Activated CD4-positive, alpha-beta T cell treated with anti-CD3 and anti-CD28 coated beads, Interleukin-2, amount 10 ng/mL, durations not matched to agents 24 days and 14 days (primary cell): ENCODE measurements at regions not wholly inside any gene's neighbourhood (a gene's known extent, or its start where the extent isn't known, plus 50 kb on each side); places are given as distances from the start of the nearest gene placed in this dataset.
"Not testable (repeated sequence)": the region's sequence is repeated elsewhere in the genome, so short reads cannot be mapped to it uniquely, and the experiment has no call there.

Source experiments
- DNase-seq: peaks from one replicate; pipeline ENCODE4 v3.0.0; 2022
- H3K27ac Mint-ChIP-seq: one replicate; pipeline ENCODE4 v1.8.0; 2022; ENCODE audit warnings: mild to moderate bottlenecking, mixed read lengths
- H3K27me3 Mint-ChIP-seq: one replicate; pipeline ENCODE4 v1.8.0; 2022; ENCODE audit warnings: mixed read lengths
- H3K36me3 Mint-ChIP-seq: one replicate; pipeline ENCODE4 v1.8.0; 2022; ENCODE audit warnings: low read depth, mild to moderate bottlenecking, mixed read lengths
- H3K4me1 Mint-ChIP-seq: one replicate; pipeline ENCODE4 v1.8.0; 2021; ENCODE audit warnings: mixed read lengths
- H3K4me3 Mint-ChIP-seq: one replicate; pipeline ENCODE4 v1.8.0; 2022; ENCODE audit warnings: mild to moderate bottlenecking, moderate library complexity, mixed read lengths
- H3K9me3 Mint-ChIP-seq: one replicate; pipeline ENCODE4 v1.8.0; 2021; ENCODE audit warnings: mixed read lengths
- intact Hi-C: fragments of 100-400 bp; cut with micrococcal nuclease; formaldehyde crosslinking; loops from one replicate; pipeline ENCODE4 v1.15.1; 2023

GRCh38 chr10:44115516-44115915, 269.4 kb downstream of the CXCL12 start:
- intact Hi-C loops: no loop called here
- Mint-ChIP-seq H3K4me3 (no peak overlapping the region), H3K27ac (no peak overlapping the region), H3K36me3 (no peaks in the 10 kb centered on the region), H3K27me3 (no peaks in the 10 kb centered on the region), H3K9me3 (no peaks in the 10 kb centered on the region), H3K4me1 (no peaks in the 10 kb centered on the region)
- DNase-seq: no peak

GRCh38 chr10:44114441-44114840, 270.5 kb downstream of the CXCL12 start:
- Mint-ChIP-seq H3K9me3 (peaks cover 4% of the 10 kb centered on the region), H3K4me1 (no peaks in the 10 kb centered on the region), H3K27me3 (no peaks in the 10 kb centered on the region), H3K36me3 (no peaks in the 10 kb centered on the region), H3K4me3 (no peak overlapping the region), H3K27ac (no peak overlapping the region)
- intact Hi-C loops: no loop called here
- DNase-seq: no peak

GRCh38 chr10:44112280-44112679, 272.6 kb downstream of the CXCL12 start:
- H3K36me3 Mint-ChIP-seq, H3K9me3 Mint-ChIP-seq, DNase-seq, H3K4me1 Mint-ChIP-seq, H3K27ac Mint-ChIP-seq, H3K4me3 Mint-ChIP-seq, H3K27me3 Mint-ChIP-seq, intact Hi-C loops: not testable (repeated sequence)

GRCh38 chr10:44105696-44106095, 279.2 kb downstream of the CXCL12 start:
- no peaks in the 10 kb centered on the region for H3K36me3 Mint-ChIP-seq
- H3K4me1 Mint-ChIP-seq: no peaks in the 10 kb centered on the region
- no peak overlapping the region for H3K27ac Mint-ChIP-seq
- no peak for DNase-seq
- intact Hi-C loops: no loop called here
- no peaks in the 10 kb centered on the region for H3K27me3 Mint-ChIP-seq
- H3K4me3 Mint-ChIP-seq: no peak overlapping the region
- peaks cover 6% of the 10 kb centered on the region for H3K9me3 Mint-ChIP-seq

- intact Hi-C loops: no loop called here
- Mint-ChIP-seq H3K4me3 (no peak overlapping the region), H3K27me3 (no peaks in the 10 kb centered on the region), H3K4me1 (no peaks in the 10 kb centered on the region), H3K36me3 (no peaks in the 10 kb centered on the region), H3K27ac (no peak overlapping the region), H3K9me3 (no peaks in the 10 kb centered on the region)
- DNase-seq: no peak
These were observed 282.1 kb downstream of the CXCL12 start for GRCh38 chr10:44102726-44103255.

GRCh38 chr10:44101082-44101481, 283.8 kb downstream of the CXCL12 start:
- no peak for DNase-seq
- H3K4me3 Mint-ChIP-seq: no peak overlapping the region
- intact Hi-C loops: no loop called here
- H3K36me3 Mint-ChIP-seq: no peaks in the 10 kb centered on the region
- no peaks in the 10 kb centered on the region for H3K4me1 Mint-ChIP-seq
- H3K27ac Mint-ChIP-seq: no peak overlapping the region
- H3K27me3 Mint-ChIP-seq: no peaks in the 10 kb centered on the region
- no peaks in the 10 kb centered on the region for H3K9me3 Mint-ChIP-seq

GRCh38 chr10:44099511-44099910, 285.4 kb downstream of the CXCL12 start:
- no peak overlapping the region for H3K27ac Mint-ChIP-seq
- no peaks in the 10 kb centered on the region for H3K4me1 Mint-ChIP-seq
- H3K4me3 Mint-ChIP-seq: no peak overlapping the region
- H3K27me3 Mint-ChIP-seq: no peaks in the 10 kb centered on the region
- no peaks in the 10 kb centered on the region for H3K36me3 Mint-ChIP-seq
- H3K9me3 Mint-ChIP-seq: no peaks in the 10 kb centered on the region
- intact Hi-C loops: no loop called here
- DNase-seq: no peak

- intact Hi-C loops, H3K4me1 Mint-ChIP-seq, H3K27ac Mint-ChIP-seq: not testable (repeated sequence)
These were observed 288.7 kb downstream of the CXCL12 start for GRCh38 chr10:44096217-44096616.

GRCh38 chr10:44089671-44090070, 295.2 kb downstream of the CXCL12 start:
- Mint-ChIP-seq H3K4me3 (no peak overlapping the region), H3K9me3 (no peaks in the 10 kb centered on the region), H3K4me1 (no peaks in the 10 kb centered on the region)

More at GRCh38 chr10:44096217-44096616, 288.7 kb downstream of the CXCL12 start:
- DNase-seq, H3K9me3 Mint-ChIP-seq, H3K27me3 Mint-ChIP-seq, H3K4me3 Mint-ChIP-seq, H3K36me3 Mint-ChIP-seq: not testable (repeated sequence)

GRCh38 chr10:44087403-44087802, 297.5 kb downstream of the CXCL12 start:
- Mint-ChIP-seq H3K9me3 (no peaks in the 10 kb centered on the region), H3K36me3 (no peaks in the 10 kb centered on the region), H3K4me3 (no peak overlapping the region), H3K27me3 (no peaks in the 10 kb centered on the region), H3K4me1 (no peaks in the 10 kb centered on the region), H3K27ac (no peak overlapping the region)
- DNase-seq: no peak
- intact Hi-C loops: no loop called here

More at GRCh38 chr10:44089671-44090070, 295.2 kb downstream of the CXCL12 start:
- Mint-ChIP-seq H3K27me3 (no peaks in the 10 kb centered on the region), H3K27ac (no peak overlapping the region), H3K36me3 (no peaks in the 10 kb centered on the region)
- intact Hi-C loops: no loop called here
- no peak for DNase-seq

- intact Hi-C loops: no loop called here
- H3K4me1 Mint-ChIP-seq: no peaks in the 10 kb centered on the region
- no peak for DNase-seq
- no peaks in the 10 kb centered on the region for H3K36me3 Mint-ChIP-seq
- no peak overlapping the region for H3K27ac Mint-ChIP-seq
- H3K4me3 Mint-ChIP-seq: no peak overlapping the region
- no peaks in the 10 kb centered on the region for H3K9me3 Mint-ChIP-seq
- H3K27me3 Mint-ChIP-seq: no peaks in the 10 kb centered on the region
These were observed 301.0 kb downstream of the CXCL12 start for GRCh38 chr10:44083719-44084400.

- no peak for DNase-seq
- Mint-ChIP-seq H3K27ac (no peak overlapping the region), H3K36me3 (no peaks in the 10 kb centered on the region), H3K9me3 (no peaks in the 10 kb centered on the region), H3K4me3 (no peak overlapping the region), H3K27me3 (no peaks in the 10 kb centered on the region), H3K4me1 (no peaks in the 10 kb centered on the region)
- intact Hi-C loops: no loop called here
These were observed 313.4 kb downstream of the CXCL12 start for GRCh38 chr10:44071479-44071878.

- peak; percentile 37 for DNase-seq
- Mint-ChIP-seq H3K9me3 (no peaks in the 10 kb centered on the region), H3K27ac (no peak overlapping the region), H3K4me3 (no peak overlapping the region), H3K4me1 (no peaks in the 10 kb centered on the region), H3K36me3 (no peaks in the 10 kb centered on the region), H3K27me3 (no peaks in the 10 kb centered on the region)
- intact Hi-C loops: no loop called here
These were observed 314.6 kb downstream of the CXCL12 start for GRCh38 chr10:44070282-44070681.

GRCh38 chr10:44069573-44069972, 315.3 kb downstream of the CXCL12 start:
- Mint-ChIP-seq H3K4me3 (no peak overlapping the region), H3K27ac (no peak overlapping the region), H3K9me3 (no peaks in the 10 kb centered on the region), H3K27me3 (no peaks in the 10 kb centered on the region), H3K4me1 (no peaks in the 10 kb centered on the region), H3K36me3 (no peaks in the 10 kb centered on the region)
- DNase-seq: no peak
- intact Hi-C loops: no loop called here
